Posterior cingulate gyrus (tissue), 11 donors: ENCODE measurements at regions not wholly inside any gene's neighbourhood (a gene's known extent, or its start where the extent isn't known, plus 50 kb on each side); places are given as distances from the start of the nearest gene placed in this dataset.

Experiments used
- DNase-seq, 10 donors: peaks; one replicate each; pipeline versions ENCODE4 v3.0.0 to v3.0.0-alpha.2; 2020 to 2021; ENCODE audit warnings: mixed read lengths in 3 of 10
- intact Hi-C: fragments of 100-400 bp; cut with DNase I; formaldehyde crosslinking; loops from one replicate; pipeline ENCODE4 v1.15.1; 2023

DNA sequence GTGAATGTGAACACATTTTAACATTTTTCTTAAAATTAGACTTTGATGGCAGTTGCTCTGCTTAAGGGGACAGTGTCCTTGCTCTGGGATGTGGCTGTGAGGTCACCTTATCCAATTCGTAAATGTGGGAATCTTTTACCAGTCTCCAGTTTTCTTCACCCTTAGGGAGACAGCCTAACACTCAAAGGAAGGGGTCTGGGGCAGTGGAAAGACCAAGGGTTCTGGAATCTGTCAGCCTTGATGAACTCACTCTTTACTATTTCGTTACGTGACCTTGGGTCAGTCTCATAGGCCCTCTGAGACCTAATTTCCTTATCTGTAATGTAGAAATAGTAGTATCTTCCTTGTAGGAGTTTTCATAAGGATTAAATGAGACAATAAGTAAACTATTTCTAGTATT lies 245.6 kb upstream of the ATP2B1 start:
- no peak for DNase-seq
- intact Hi-C loops: no loop called here

DNA sequence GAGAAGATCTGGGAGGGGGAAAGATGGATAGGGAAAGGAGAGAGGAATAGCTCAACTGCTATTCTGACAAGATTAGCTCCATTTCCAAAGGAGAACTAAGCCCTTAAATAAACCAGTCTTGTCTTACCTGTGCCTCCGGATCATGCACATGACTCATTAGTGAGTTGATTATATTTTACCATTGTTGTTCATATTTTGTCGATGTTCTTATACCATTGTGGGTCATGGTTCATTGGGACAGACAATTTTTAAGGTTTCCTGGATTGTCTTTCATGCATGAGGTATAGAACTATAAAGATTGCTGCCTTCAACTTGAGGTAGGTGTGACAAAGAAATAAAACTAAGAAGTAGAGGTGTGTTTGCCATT lies 243.0 kb upstream of the ATP2B1 start:
- no peak for DNase-seq
- intact Hi-C loops: no loop called here

DNA sequence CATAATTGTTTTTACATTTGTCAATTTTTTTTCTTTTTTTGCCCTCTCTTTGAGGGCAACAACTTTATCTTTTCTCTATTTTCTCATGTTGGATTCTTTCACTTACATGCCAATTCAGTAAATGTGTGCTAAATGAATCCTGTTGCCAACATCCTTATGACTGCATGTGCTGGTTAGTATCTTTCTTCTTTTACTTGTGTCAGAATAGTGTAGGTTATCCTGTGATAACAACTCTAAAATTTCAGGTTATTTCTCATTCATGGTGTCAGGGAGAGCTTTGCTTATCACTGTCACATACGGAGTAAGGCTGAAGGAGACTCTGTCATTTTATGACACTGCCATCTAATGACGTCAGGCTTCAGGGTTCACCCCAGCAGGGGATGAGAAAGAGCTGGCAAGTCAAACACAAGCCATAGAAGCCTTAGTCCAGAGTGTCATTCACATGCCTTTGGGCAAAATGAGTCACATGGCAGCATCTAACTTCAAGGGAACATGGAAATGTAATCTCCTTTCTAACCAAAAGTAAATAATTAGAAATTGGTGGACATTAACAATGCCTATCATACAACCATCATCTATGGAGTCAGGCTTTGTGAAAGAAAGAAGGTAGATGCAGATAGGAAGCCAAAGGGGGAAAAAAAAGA lies 242.5 kb upstream of the ATP2B1 start:
- DNase-seq: no peak
- intact Hi-C loops: no loop called here

DNA sequence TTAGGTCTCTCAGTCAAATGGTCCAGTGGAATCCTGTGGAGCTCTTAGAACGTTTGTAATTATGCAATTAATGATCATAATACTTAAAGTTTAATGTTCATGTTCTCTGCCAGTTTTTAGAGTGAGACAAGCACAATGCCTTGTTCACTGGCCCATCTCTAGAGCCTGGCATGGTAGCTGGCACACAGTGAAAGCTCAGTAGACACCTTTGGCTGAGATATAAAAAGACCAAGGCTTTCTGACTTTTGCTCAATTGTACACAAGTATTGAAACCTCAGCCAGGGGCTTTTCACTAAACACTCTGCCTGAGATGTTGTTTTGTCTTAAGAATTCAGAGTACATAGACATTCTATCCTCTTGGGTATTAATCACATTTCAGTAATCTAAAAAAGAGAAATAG lies 241.8 kb upstream of the ATP2B1 start:
- intact Hi-C loops: no loop called here
- no peak for DNase-seq

DNA sequence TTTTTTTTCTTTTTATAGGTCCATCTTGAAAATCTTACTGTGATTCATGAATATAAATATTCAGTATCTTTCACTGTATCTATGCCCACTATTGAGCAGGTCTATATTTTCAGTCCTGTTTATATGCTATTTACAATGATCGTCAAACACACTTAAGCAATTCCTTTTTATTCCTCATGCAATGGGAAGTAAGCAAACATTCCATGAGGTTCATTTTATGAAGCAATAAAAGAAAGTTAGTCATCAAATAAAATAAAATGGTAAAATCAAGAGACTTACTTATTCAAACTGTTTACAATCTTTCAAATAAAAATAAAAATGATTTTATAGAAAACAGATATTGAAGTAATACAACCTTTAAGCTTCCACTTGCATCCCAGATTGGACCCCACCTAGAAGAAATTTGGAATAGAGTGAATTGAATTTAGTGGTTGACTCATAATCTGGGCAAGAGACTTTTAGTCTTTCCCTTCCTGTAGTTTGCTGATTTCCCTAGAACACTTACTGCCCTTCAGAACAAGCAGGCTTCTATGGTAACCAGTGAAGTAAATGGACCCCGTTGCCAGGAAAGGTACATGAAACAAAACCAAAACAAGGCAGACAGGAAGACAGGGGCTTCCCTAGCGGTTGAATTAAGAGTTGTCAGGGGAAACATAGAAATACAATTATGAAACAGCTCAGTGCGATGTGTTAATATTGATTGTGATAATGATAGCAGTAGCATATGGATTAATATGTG lies 241.0 kb upstream of the ATP2B1 start:
- intact Hi-C loops: no loop called here
- no peak for DNase-seq

DNA sequence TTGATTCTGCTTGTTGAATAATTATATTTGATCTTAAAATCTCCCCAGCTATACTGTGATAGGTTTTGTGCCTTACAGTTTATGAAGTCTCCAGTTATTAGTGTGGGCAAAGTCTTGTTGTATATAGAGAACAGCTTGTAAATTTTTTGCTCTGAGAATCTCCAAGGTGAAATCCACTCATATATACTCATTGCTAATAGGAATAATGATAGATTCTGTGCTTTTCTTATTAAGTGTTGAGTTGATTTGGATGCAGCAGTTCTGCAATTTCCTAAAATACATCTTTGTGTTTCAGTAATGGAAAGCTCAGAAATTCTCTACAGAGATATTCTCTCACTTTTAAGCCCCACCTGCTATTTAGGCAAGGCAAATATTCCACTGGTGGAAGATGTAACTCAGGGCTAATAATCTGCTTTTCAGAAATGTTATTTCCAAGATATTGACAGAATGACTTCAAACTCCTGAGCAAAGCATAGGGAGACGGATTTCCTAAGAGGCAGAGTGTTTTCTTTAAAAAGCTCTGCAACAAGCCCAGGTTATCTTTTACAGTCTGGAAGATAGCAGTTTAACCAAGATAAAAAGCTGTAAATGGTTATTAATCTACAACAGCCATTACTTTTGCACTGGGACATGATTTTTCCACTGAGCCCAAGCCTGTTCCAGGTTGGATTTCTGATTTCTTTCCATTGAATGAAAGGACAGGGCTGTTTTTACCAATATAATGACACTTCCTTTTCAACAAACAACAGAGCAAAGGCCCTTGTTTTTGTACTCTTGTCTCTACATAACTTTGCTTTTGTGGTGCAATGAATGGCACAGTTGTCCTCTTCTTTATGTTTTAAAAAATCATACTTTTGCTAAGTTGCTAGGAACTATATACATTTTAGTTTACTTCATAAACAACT lies 239.9 kb upstream of the ATP2B1 start:
- no peak for DNase-seq
- intact Hi-C loops: no loop called here

DNA sequence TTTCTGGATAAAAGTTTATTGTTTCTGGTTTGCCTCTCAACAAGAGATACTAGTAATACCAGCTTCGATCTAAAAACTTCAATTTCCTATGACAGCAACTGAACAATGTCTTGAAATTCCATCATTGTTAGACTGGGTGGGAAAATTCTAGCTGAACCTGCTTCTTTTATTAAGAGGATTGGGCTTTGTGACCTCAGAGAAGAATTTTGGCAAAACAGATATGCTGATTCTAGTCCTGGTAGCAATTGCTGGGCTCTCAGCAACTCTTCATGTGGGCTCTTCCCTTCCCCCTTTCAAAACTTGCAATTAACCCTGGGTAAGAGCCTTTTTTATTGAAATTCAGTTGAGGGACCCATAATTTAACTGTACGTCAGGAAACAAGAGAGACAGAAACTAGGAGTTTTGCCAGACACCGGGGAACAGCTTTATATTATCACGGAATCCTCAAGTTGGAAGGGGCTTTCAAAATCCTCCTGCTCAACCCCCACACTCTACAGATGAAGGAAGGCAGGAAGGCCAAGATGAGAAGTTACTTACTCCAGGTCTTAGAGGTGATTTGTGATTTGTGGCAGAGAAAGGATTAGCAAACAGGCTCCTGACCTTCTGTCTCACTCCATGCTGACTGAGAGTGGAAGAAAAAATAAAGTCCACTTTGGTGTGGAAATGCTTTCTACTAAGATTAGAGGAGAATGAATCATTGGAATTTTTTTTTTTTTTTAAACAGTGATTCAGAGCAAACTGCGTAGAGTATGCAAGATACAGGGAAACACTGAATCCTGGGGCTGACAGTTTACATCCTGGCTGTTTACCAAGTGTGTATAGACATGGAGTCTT lies 239.0 kb upstream of the ATP2B1 start:
- no peak for DNase-seq
- intact Hi-C loops: loop anchor here (1.0 kb wide), 1 partner anchor 21 kb away; no protein-coding TSS in a partner anchor

DNA sequence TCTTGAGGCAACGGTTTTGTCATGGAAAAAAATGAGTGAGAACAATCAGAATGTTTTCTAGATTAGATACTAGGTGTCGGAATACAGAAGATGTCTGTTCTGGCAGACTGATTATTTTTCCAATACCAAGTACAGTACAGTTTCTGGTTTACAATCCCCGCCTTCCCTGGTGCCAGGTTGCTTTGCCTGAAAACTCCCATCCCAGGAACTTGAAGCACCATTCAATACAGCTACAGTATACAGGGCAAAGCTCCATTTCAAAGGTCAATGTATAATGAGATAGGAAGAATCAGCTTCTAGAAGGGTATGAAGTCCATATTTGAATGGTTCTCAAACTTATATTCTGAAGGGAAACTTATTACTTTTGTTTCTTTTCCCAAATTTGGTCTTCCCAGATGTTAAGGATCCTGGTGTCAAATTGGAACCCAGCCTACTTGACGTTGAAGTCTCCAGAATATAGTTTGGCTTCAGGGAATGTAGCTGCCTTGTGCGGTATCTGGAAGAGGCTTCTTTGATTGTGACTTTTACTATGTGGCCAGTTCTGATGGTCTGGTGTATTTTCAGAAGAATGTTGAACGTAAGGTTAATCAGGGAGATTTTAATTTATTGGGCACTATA lies 238.0 kb upstream of the ATP2B1 start:
- intact Hi-C loops: loop anchor here (1.0 kb wide), 1 partner anchor 22 kb away; no protein-coding TSS in a partner anchor
- no peak for DNase-seq

DNA sequence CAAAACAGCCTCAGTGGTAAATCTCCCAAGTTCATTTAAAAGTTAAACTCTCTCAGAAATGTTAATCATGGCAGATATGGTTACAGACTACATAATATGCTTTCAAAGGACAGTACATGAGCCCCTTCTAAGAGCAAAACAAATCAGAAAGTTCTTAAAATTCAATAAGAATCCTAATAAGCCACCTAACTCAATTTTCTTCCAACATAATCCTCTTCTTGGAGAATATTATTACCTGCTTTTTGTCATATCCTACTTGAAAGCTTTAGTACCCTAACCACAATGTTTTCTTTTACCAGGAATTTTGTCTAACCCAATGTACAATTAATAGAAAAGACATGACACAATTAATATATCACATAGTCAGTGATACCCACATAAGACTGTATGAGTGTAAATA lies 236.5 kb upstream of the ATP2B1 start:
- intact Hi-C loops: no loop called here

DNA sequence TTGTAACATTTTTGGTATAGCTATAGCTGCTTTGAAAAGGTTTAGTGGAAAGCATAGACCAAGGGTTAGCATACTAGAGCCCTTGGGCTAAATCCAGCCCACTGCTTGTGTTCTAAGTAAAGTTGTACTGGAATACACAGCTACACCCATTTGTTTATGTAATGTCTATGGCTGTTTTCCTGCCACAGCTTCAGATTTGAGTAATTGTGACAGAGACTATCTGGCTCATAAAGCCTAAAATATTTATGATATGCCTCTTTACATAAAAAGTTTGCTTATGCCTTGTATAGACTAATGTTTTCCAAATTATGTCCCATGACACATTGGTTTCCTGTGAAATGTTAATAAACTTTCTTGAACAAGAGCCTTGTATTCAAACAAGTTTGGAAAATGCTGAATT lies 234.8 kb upstream of the ATP2B1 start:
- intact Hi-C loops: no loop called here
- no peak for DNase-seq

More for the DNA sequence above, 236.5 kb upstream of the ATP2B1 start:
- DNase-seq: no peak

DNA sequence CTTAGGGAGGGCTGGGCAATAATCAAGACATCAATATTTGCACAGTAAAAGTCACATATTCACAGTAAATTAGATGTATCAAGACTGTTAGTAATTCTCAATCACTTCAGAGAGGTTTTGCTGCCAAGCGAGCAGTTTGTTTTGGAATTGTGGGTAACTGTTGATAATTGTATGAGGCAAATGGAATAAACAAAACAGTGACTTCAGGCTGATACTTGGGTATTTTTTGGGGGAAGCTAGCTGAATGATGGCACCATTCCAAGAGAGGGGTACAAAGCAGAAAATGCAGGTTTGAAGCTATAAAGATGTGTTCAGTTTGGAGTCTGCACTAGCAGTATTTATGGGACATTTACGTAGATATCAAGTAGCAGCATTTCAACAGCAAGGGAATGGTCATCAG lies 232.8 kb upstream of the ATP2B1 start:
- intact Hi-C loops: no loop called here
- no peak for DNase-seq

DNA sequence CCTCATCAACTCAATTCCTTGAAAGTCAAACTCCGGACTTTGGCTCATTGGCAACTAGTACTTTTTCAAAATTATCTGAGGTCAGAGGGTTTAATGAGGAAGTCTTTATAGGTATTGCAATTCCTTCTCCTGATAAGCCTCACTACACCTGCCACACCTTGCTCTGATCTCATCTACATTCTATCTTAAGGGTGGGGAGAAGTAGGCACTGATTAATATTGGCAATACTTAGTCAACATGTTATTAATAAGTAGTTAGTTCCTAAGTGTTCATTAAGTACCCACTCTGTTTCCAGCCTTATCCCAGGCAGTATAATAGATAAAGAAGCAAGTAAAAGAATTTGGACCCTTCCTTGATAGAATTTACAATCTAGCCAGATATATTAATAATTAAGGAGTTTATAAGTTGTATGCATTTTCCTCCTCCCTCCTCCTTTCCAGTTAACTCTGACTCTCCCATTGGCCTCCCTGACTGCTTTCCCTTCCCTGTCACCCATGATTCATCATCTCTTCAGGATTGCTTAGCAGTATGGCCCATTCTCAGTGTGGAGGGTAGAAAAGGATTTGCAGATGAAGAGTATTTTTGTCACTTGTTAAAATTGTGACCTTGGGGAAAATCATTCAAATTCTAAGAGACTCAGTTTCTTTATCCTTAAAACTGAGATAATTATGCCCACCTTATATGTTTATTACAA lies 231.0 kb upstream of the ATP2B1 start:
- DNase-seq: no peak
- intact Hi-C loops: no loop called here

DNA sequence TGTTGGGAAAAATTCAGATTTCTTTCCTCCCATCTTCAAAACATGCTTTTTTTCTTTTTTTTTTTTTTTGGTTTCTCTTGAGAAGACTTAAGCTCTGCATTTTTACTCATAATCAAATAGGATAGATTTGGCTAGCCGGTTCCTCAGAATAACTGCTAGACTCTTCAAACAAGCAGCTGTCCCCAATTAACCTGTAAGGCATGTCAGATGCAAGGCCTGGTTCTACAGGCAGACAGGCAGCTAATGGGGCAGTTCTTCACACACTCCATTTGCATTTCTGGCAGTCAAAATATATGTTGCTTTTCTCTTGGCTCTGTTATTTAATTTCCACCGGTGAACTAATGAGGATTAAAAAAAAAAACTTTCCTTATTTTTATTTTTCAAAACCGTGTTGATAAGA lies 228.0 kb upstream of the ATP2B1 start:
- DNase-seq: no peak
- intact Hi-C loops: no loop called here

DNA sequence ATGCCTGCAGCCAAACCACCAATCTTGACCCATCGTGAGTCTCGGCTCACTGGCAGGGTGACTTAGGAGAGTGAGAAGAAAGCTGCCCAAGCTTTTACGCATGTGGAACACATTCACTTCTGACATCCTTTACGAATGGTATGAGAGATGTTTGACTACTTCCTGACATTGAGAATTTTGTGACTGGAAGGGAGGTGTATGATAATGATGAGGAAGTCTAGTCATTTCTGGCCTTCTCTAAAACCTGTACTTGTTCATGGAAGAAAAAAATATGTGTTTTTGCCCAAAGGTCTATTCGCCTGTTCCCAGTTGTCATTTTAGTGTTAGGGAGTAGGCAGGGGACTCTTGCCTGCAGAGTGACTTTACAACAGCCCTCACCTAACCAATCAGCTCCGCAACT lies 227.2 kb upstream of the ATP2B1 start:
- intact Hi-C loops: no loop called here
- no peak for DNase-seq

DNA sequence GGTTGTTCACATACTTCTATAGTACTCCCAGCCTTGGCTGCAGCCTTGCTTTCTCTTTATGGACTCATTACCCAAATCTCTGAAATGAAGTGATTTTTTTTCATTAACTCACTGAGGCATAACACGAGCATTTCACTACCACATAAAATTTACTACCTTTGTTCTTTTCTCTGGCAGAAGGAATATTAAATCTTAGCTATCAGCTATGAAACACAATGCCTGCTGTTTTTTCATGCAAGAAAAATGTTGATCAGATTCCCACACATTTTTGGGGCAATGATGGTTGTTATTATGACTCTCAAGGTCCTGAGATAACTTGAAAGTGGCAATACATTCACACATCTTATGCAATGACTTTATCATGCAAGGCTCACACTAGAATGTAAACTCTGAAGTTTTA lies 225.3 kb upstream of the ATP2B1 start:
- DNase-seq: no peak
- intact Hi-C loops: no loop called here

DNA sequence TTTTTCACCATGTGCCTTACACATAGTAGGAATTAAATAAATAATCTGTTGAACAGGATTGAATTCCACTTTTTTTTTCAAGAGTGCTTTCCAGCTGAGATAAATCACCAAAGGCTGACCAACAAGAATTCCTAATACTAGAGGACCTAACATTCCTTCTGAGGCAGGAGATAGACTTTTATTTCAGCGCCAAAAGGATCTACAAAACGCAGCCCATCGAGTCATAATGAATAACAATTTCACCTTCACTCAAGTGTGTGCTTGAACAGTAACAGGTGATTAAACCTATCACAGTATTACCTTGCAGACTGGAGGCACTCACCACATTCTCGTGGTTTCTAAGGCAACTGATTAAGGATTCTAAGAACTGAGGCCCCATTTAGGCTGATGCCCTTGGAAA lies 224.3 kb upstream of the ATP2B1 start:
- no peak for DNase-seq
- intact Hi-C loops: no loop called here

DNA sequence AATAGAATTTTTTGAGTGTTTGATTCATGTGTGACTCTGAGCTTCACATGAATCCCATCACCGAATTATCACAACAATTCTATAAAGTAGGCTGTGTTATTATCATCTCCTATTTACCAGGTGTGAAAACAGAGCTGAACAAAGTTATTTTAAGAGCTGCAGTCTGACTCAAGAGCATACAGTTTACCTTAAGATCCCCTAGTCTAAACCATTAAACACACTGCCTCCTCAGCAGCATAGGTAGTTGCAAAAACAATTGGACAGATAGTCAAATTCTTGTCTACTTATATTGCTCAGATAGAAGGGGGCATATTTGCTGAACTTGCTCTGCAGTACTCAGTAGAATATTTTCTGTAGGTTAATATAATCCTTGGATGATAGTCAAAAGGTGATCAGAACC lies 219.8 kb upstream of the ATP2B1 start:
- intact Hi-C loops: no loop called here
- no peak for DNase-seq

DNA sequence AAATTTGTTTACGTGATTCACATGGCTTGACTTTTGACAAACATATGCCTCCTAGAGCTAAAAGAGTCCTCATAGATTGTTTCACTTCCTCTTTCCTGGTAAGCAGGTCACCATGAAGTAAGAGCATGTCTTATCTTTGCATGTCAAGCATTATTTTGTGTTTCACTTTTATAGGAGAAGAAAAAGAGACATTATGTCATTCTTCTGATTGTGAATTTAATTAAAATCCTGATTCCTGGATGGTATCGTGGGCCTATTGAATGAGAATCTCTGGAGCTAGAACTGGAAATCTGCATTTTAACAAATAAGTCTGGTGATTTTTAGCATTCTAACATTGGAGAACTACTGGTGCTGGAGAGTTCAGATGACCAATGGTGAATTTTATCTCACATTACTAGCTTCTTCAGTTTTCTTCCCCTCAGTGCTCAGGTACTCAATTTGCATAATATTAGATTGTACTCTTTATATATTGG lies 218.6 kb upstream of the ATP2B1 start:
- intact Hi-C loops: no loop called here
- no peak for DNase-seq

DNA sequence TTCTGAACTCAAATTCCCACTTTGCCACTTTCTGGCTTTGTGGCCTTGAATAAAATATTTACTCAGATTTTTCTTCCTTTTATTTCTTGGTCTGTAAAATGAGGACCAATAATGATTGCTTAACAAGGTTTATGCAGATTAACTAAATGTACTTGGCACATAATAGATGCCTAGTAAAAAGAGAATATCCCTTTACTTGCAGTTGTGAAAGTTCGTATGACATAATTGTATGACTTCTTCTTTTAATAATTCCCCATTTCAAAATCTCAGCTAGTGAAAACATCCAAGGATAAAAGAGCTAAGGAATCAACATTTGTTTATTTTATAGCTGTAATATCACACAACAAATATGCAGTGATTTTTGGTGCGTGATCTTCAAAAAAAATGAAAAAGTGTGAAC lies 215.6 kb upstream of the ATP2B1 start:
- intact Hi-C loops: no loop called here

More for the DNA sequence above, 215.6 kb upstream of the ATP2B1 start:
- no peak for DNase-seq
